ENCODE measurements at regions not wholly inside any gene's neighbourhood (a gene's known extent, or its start where the extent isn't known, plus 50 kb on each side); places are given as distances from the start of the nearest gene placed in this dataset.

- DNase-seq (ENCODE audit: low spot score), result no peak
Observed at GRCh38 chr6:81859884-81860283, 107.4 kb upstream of the TENT5A start.

- no peak for DNase-seq (ENCODE audit: low spot score)
Observed at GRCh38 chr6:81857812-81858211, 105.3 kb upstream of the TENT5A start.

- DNase-seq (ENCODE audit: low spot score), result no peak
Observed at GRCh38 chr6:81856872-81857271, 104.4 kb upstream of the TENT5A start.

GRCh38 chr6:81854474-81854873, 102.0 kb upstream of the TENT5A start:
- no peak for DNase-seq (ENCODE audit: low spot score)

GRCh38 chr6:81853975-81854374, 101.5 kb upstream of the TENT5A start:
- no peak for DNase-seq (ENCODE audit: low spot score)

- DNase-seq (ENCODE audit: low spot score), result no peak
Observed at GRCh38 chr6:81849248-81849647, 96.8 kb upstream of the TENT5A start.

- DNase-seq (ENCODE audit: low spot score), result no peak
Observed at GRCh38 chr6:81847866-81848265, 95.4 kb upstream of the TENT5A start.

GRCh38 chr6:81844686-81845085, 92.2 kb upstream of the TENT5A start:
- no peak for DNase-seq (ENCODE audit: low spot score)

- no peak for DNase-seq (ENCODE audit: low spot score)
Observed at GRCh38 chr6:81843302-81843701, 90.8 kb upstream of the TENT5A start.

GRCh38 chr6:81842254-81842653, 89.8 kb upstream of the TENT5A start:
- DNase-seq (ENCODE audit: low spot score), result no peak

GRCh38 chr6:81838724-81839426, 86.4 kb upstream of the TENT5A start:
- no peak for DNase-seq (ENCODE audit: low spot score)

- no peak for DNase-seq (ENCODE audit: low spot score)
Observed at GRCh38 chr6:81838031-81838430, 85.5 kb upstream of the TENT5A start.

GRCh38 chr6:81834141-81834681, 81.7 kb upstream of the TENT5A start:
- no peak for DNase-seq (ENCODE audit: low spot score)

- DNase-seq (ENCODE audit: low spot score), result no peak
Observed at GRCh38 chr6:81832304-81832703, 79.8 kb upstream of the TENT5A start.

- DNase-seq (ENCODE audit: low spot score), result no peak
Observed at GRCh38 chr6:81831274-81831673, 78.8 kb upstream of the TENT5A start.

GRCh38 chr6:81826784-81827183, 74.3 kb upstream of the TENT5A start:
- DNase-seq (ENCODE audit: low spot score), result no peak

GRCh38 chr6:81822568-81822967, 70.1 kb upstream of the TENT5A start:
- DNase-seq (ENCODE audit: low spot score), result no peak

- DNase-seq (ENCODE audit: low spot score), result no peak
Observed at GRCh38 chr6:81821449-81821848, 69.0 kb upstream of the TENT5A start.

- DNase-seq (ENCODE audit: low spot score), result no peak
Observed at GRCh38 chr6:81820980-81821379, 68.5 kb upstream of the TENT5A start.

GRCh38 chr6:81820422-81820821, 67.9 kb upstream of the TENT5A start:
- no peak for DNase-seq (ENCODE audit: low spot score)

GRCh38 chr6:81819767-81820166, 67.3 kb upstream of the TENT5A start:
- DNase-seq (ENCODE audit: low spot score), result no peak

GRCh38 chr6:81818901-81819361, 66.5 kb upstream of the TENT5A start:
- DNase-seq (ENCODE audit: low spot score), result peak; percentile 47

- DNase-seq (ENCODE audit: low spot score), result no peak
Observed at GRCh38 chr6:81816380-81816779, 63.9 kb upstream of the TENT5A start.

Data from activated CD4-positive, alpha-beta T cell treated with anti-CD3 and anti-CD28 coated beads, Interleukin-2, Interleukin-4, amounts not matched to agents 100 ng/mL and 50 ng/mL, durations not matched to agents 16 hours and 8 hours (primary cell).